Ovary (tissue), 3 donors: ENCODE measurements at regions not wholly inside any gene's neighbourhood (a gene's known extent, or its start where the extent isn't known, plus 50 kb on each side); places are given as distances from the start of the nearest gene placed in this dataset.

ENCODE experiments used
- EP300 ChIP-seq: sonication (generic); formaldehyde crosslinking; IDR thresholded peaks from one replicate; pipeline ENCODE4 v1.6.1; 2017; ENCODE audit warnings: antibody characterized with exemption
- POLR2A ChIP-seq: fragments of 450-650 bp; IDR thresholded peaks from one replicate; pipeline ENCODE4 v1.6.1; 2017; ENCODE audit warnings: antibody characterized with exemption, mild to moderate bottlenecking, moderate library complexity
- TF ChIP-seq, protein P1 (sequence below), 3 donors: fragments of 450-650 bp in 2 of 3; fragments of 200-600 bp in 1 of 3; IDR thresholded peaks; one replicate each; pipeline versions ENCODE4 v1.5.1 to v1.8.0; 2016 to 2022; ENCODE audit warnings: antibody characterized with exemption in 3 of 3, mild to moderate bottlenecking in 1 of 3
- donor health status: DM: no; HTN: no; CAD: no.

- TF ChIP-seq, protein P1, sequence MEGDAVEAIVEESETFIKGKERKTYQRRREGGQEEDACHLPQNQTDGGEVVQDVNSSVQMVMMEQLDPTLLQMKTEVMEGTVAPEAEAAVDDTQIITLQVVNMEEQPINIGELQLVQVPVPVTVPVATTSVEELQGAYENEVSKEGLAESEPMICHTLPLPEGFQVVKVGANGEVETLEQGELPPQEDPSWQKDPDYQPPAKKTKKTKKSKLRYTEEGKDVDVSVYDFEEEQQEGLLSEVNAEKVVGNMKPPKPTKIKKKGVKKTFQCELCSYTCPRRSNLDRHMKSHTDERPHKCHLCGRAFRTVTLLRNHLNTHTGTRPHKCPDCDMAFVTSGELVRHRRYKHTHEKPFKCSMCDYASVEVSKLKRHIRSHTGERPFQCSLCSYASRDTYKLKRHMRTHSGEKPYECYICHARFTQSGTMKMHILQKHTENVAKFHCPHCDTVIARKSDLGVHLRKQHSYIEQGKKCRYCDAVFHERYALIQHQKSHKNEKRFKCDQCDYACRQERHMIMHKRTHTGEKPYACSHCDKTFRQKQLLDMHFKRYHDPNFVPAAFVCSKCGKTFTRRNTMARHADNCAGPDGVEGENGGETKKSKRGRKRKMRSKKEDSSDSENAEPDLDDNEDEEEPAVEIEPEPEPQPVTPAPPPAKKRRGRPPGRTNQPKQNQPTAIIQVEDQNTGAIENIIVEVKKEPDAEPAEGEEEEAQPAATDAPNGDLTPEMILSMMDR (IDR thresholded peaks at IDR 0.05), result no peak
- TF ChIP-seq POLR2A (no peak), EP300 (no peak)
Observed at GRCh38 chr15:25504307-25504706, 65.5 kb upstream of the UBE3A start.
